NB4 (cell line): ENCODE measurements at regions not wholly inside any gene's neighbourhood (a gene's known extent, or its start where the extent isn't known, plus 50 kb on each side); places are given as distances from the start of the nearest gene placed in this dataset.

ENCODE experiments used
- DNase-seq: peaks from one replicate; pipeline ENCODE4 v3.0.0; 2010; ENCODE audit warnings: low read depth
- H3K4me3 ChIP-seq: one replicate; pipeline ENCODE4 v1.5.1; 2011; ENCODE audit warnings: mild to moderate bottlenecking, low read depth, low read length, moderate library complexity
- MYC ChIP-seq: IDR thresholded peaks from 2 replicates; pipeline ENCODE4 v1.6.1; 2011; ENCODE audit warnings: low read depth, low read length
- POLR2A ChIP-seq: IDR thresholded peaks from 2 replicates; pipeline ENCODE4 v1.6.1; 2011; ENCODE audit warnings: mild to moderate bottlenecking; ENCODE audit not compliant: insufficient read length; ENCODE audit errors: extremely low read depth
- TF ChIP-seq, protein P1 (sequence below): IDR thresholded peaks from one replicate; pipeline ENCODE4 v1.5.1; 2012; ENCODE audit warnings: low read depth, low read length
- TF ChIP-seq, protein P2 (sequence below): IDR thresholded peaks from 2 replicates; pipeline ENCODE4 v1.6.1; 2011; ENCODE audit warnings: low read depth, low read length

GRCh38 chr5:158573829-158574228 lies 525.9 kb downstream of the EBF1 start:
- TF ChIP-seq MYC (no peak), POLR2A (no peak)
- TF ChIP-seq, protein P1, sequence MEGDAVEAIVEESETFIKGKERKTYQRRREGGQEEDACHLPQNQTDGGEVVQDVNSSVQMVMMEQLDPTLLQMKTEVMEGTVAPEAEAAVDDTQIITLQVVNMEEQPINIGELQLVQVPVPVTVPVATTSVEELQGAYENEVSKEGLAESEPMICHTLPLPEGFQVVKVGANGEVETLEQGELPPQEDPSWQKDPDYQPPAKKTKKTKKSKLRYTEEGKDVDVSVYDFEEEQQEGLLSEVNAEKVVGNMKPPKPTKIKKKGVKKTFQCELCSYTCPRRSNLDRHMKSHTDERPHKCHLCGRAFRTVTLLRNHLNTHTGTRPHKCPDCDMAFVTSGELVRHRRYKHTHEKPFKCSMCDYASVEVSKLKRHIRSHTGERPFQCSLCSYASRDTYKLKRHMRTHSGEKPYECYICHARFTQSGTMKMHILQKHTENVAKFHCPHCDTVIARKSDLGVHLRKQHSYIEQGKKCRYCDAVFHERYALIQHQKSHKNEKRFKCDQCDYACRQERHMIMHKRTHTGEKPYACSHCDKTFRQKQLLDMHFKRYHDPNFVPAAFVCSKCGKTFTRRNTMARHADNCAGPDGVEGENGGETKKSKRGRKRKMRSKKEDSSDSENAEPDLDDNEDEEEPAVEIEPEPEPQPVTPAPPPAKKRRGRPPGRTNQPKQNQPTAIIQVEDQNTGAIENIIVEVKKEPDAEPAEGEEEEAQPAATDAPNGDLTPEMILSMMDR: no peak
- no peak for DNase-seq
- no peak overlapping the region for H3K4me3 ChIP-seq

- TF ChIP-seq, protein P2, sequence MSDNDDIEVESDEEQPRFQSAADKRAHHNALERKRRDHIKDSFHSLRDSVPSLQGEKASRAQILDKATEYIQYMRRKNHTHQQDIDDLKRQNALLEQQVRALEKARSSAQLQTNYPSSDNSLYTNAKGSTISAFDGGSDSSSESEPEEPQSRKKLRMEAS: no peak
- TF ChIP-seq, protein P1: no peak
- no peak for TF ChIP-seq MYC
- no peak for TF ChIP-seq POLR2A
- DNase-seq: no peak
- H3K4me3 ChIP-seq: no peak overlapping the region
These were observed 529.2 kb downstream of the EBF1 start for GRCh38 chr5:158570502-158570901.

DNA sequence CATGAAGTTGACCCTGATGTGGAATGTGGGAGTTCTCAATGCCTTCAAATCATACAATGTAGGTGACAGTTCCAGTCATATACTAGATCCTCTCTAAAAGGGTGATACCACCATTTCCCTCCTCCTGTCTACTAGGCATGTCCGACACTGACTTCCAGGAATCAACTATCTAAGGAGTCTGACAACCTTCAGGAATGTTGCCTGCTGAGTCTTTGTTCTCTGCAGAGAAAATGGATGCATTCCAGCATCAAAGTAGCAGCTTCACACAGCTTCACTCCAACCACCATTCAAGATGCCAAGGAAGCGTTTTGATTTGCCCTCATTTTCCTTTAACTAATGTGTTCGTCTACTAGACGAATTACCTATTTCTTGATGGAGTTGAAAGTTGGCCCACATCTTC lies 530.2 kb downstream of the EBF1 start:
- no peak overlapping the region for H3K4me3 ChIP-seq
- TF ChIP-seq POLR2A (no peak), MYC (no peak)
- TF ChIP-seq, protein P1: no peak
- TF ChIP-seq, protein P2: no peak
- no peak for DNase-seq

DNA sequence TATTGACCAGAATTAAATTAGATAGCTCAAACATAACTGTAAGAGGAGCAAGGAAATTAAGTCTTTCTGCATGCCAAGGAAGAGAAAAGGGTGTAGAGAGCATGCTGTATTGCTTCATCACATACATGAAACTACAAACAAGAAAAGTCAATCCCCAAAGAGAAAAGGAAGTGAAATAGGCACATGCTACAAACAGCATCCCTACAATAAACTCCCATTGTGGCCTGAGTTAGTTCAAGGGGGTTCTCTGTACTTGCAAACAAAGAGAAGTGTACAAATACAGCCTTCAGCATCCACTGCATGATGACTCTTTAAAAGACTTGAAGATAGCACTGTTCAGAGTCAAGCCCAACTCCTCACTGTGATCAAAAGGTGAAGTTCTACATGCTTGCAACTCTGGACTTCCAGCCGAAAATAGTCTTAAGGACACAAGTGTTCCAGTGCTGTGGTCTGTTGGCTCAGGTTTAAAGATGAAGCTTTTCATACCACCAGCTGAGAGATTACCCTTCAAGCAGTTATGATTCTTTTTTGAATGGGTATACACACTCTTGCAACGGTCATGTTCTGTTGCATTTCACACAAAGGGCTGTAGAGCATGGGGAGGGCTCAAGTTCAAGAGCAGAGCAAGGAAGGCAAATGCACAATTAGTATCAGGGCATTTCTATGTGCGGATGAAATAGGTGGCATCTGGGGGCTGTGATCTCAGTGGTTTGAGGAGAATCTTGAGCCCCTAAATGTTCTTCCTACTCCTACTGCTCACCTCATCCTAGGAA lies 534.5 kb downstream of the EBF1 start:
- no peak for TF ChIP-seq POLR2A
- TF ChIP-seq MYC: no peak
- TF ChIP-seq, protein P2: no peak
- TF ChIP-seq, protein P1: no peak
- no peak for DNase-seq
- H3K4me3 ChIP-seq: no peak overlapping the region

- TF ChIP-seq MYC (no peak), POLR2A (no peak)
- TF ChIP-seq, protein P1: no peak
- TF ChIP-seq, protein P2: no peak
- no peak for DNase-seq
- no peak overlapping the region for H3K4me3 ChIP-seq
These were observed 535.8 kb downstream of the EBF1 start for GRCh38 chr5:158563760-158564390.
